Mucosa of descending colon (tissue), 3 donors: ENCODE measurements at regions not wholly inside any gene's neighbourhood (a gene's known extent, or its start where the extent isn't known, plus 50 kb on each side); places are given as distances from the start of the nearest gene placed in this dataset.

Experiments
- ATAC-seq: fragments of 200-7000 bp; cut with Tn5 transposase; one replicate; pipeline ENCODE4 v1.9.1; 2020; ENCODE audit warnings: mild to moderate bottlenecking, moderate library complexity
- DNase-seq, 3 donors: peaks; one replicate each; pipeline ENCODE4 v3.0.0-alpha.2; 2020
- H3K36me3 ChIP-seq: fragments of 200-600 bp; one replicate; pipeline ENCODE4 v1.8.0; 2021; ENCODE audit warnings: low read depth, mild to moderate bottlenecking
- H3K4me1 ChIP-seq: fragments of 200-600 bp; one replicate; pipeline ENCODE4 v1.8.0; 2021; ENCODE audit warnings: low read depth, mild to moderate bottlenecking
- H3K4me3 ChIP-seq: fragments of 200-600 bp; one replicate; pipeline ENCODE4 v1.8.0; 2021; ENCODE audit warnings: mild to moderate bottlenecking
- H3K9me3 ChIP-seq: fragments of 200-600 bp; one replicate; pipeline ENCODE4 v1.8.0; 2021; ENCODE audit warnings: mild to moderate bottlenecking
- intact Hi-C, 2 donors: fragments of 100-400 bp; cut with DNase I in 1 of 2; cut with micrococcal nuclease in 1 of 2; formaldehyde crosslinking; loops; one replicate each; pipeline versions ENCODE4 v1.11.0 to v1.11.1; 2022; cut with DNase I, micrococcal nuclease
- TF ChIP-seq, protein P1 (sequence below): fragments of 200-600 bp; IDR thresholded peaks from one replicate; pipeline ENCODE4 v1.8.0; 2022; ENCODE audit warnings: antibody characterized with exemption, mild to moderate bottlenecking
- donor health status: DM: no; HTN: no; CAD: no; lungs with moderate emphysema.
- donor health status: DM: no; HTN: no; CAD: no.
- donor health status: DM: no; HTN: yes; CAD: no.

DNA sequence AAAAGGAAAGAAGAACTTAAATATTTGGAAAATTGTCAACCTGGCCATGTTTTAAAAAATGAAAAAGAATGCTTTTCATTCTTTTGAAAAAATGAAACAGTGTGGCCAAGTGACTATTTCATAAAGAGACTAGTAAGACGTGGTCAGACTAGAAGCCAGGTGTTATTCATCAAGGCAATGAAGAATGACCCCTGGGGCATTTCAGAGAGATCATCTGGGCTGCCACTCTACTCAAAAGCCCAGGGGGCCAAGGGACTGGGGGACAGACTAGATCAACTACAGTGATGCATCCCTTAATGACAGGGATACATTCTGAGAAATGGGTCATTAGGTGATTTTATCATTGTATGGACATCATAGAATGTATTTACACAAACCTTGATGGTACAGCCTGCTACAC lies 199.4 kb downstream of the STK31 start:
- H3K4me1 ChIP-seq = no peaks in the 10 kb centered on the region
- H3K4me3 ChIP-seq = no peak overlapping the region
- DNase-seq (no peak), ATAC-seq (no peak)
- TF ChIP-seq, protein P1, sequence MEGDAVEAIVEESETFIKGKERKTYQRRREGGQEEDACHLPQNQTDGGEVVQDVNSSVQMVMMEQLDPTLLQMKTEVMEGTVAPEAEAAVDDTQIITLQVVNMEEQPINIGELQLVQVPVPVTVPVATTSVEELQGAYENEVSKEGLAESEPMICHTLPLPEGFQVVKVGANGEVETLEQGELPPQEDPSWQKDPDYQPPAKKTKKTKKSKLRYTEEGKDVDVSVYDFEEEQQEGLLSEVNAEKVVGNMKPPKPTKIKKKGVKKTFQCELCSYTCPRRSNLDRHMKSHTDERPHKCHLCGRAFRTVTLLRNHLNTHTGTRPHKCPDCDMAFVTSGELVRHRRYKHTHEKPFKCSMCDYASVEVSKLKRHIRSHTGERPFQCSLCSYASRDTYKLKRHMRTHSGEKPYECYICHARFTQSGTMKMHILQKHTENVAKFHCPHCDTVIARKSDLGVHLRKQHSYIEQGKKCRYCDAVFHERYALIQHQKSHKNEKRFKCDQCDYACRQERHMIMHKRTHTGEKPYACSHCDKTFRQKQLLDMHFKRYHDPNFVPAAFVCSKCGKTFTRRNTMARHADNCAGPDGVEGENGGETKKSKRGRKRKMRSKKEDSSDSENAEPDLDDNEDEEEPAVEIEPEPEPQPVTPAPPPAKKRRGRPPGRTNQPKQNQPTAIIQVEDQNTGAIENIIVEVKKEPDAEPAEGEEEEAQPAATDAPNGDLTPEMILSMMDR = no peak
- no peaks in the 10 kb centered on the region for H3K36me3 ChIP-seq
- no peaks in the 10 kb centered on the region for H3K9me3 ChIP-seq
- intact Hi-C loops = no loop called here

DNA sequence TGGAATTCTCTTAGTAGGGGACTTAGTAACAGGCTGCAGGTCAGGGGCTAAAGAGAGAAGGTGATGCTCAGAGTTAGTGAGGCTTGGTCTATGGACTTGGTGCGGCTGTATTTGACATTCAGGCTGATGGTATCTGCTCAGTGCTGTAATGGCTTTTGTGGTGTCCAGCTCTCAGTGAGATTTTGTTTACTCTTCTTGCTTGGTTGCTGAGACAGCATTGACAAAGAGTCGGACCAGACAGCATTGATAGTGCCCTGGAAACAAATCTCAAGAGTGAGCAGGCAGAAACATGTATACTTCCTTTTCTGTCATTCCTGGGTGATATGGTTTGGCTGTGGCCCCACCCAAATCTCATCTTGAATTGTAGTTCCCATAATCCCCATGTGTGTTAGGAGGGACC lies 202.0 kb downstream of the STK31 start:
- ATAC-seq = no peak
- Histone ChIP-seq H3K4me1 (no peaks in the 10 kb centered on the region), H3K36me3 (no peaks in the 10 kb centered on the region), H3K9me3 (no peaks in the 10 kb centered on the region), H3K4me3 (no peak overlapping the region)
- TF ChIP-seq, protein P1 = no peak
- no peak for DNase-seq
- intact Hi-C loops = no loop called here

DNA sequence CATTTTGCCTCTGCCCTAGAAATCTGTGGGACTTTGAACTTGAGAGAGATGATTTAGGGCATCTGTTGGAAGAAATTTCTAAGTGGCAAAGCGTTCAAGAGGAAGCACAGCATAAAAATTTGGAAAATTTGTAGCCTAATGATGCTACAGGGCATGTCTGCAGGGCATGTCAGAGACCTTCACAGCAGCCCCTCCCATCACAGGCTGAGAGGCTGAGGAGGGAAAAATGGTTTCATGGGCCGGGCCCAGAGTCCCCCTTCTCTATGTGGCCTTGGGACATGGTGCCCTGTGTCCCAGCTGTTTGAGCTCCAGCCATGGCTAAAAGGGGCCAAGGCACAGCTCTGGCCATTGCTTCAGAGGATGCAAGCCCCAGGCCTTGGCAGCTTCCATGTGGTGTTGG lies 203.0 kb downstream of the STK31 start:
- H3K36me3 ChIP-seq = no peaks in the 10 kb centered on the region
- TF ChIP-seq, protein P1 = no peak
- no peak for DNase-seq
- ATAC-seq = no peak
- no peaks in the 10 kb centered on the region for H3K4me1 ChIP-seq
- intact Hi-C loops = no loop called here
- no peak overlapping the region for H3K4me3 ChIP-seq
- H3K9me3 ChIP-seq = no peaks in the 10 kb centered on the region

DNA sequence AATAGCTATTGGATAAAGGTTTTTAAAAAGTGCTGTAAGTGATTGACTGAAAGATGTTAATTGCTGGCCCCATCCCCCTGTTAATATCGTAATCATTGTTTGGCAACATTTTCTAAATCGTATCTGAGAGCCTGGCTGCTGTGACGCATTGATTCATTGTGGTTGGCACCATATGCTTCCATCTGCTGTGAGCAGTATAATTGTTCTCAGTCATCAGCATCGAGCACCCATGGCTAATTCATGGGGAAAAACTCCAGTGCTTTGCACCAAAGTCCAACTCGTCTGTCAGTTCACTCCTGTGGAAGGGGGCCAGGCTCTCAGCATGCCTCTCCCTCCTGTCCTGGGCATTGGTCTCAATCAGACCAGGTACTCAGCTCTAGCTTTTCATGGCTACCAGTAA lies 205.2 kb downstream of the STK31 start:
- Histone ChIP-seq H3K36me3 (no peaks in the 10 kb centered on the region), H3K4me3 (no peak overlapping the region), H3K4me1 (no peaks in the 10 kb centered on the region), H3K9me3 (no peaks in the 10 kb centered on the region)
- intact Hi-C loops = no loop called here
- ATAC-seq (no peak), DNase-seq (no peak)
- TF ChIP-seq, protein P1 = no peak

DNA sequence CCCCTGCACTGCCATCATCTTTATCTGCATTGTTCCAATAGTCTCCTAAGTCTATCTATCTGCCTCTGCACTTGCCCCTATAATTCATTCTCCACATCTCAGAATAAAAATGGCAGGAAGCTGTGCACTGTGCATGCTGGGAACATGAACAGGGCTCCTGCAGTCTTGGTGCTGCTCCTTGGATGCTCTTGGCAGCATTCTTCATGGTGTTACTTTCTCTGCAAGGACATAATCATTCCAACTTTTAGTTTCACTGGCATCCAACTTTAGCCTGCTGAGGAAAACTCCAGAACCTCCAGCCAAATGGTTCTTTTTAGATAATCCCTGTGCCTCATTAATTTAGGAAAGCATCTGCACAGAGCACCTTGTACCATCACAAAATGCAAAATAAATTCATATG lies 208.3 kb downstream of the STK31 start:
- Histone ChIP-seq H3K36me3 (no peaks in the 10 kb centered on the region), H3K4me1 (no peaks in the 10 kb centered on the region), H3K4me3 (no peak overlapping the region), H3K9me3 (no peaks in the 10 kb centered on the region)
- TF ChIP-seq, protein P1 = no peak
- DNase-seq (no peak), ATAC-seq (no peak)
- intact Hi-C loops = no loop called here

DNA sequence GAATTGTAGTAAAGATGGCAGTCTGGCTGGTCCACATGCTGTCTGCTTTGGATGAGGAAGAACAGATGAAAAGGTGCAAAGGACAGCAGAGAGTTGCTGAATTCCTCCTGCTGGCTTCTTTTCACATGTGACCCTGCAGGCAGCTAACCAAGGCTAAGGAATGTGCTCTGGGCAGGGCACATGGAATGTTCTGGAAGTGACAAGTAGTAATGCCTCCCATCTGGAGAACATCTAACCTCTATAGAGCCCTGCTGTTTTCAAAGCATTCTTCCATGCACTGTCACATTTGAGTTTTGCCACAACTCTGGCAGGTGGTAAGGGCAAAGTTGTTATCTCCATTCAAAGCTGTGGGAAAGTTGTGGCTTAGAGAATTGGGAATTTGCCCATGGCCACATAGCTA lies 208.8 kb downstream of the STK31 start:
- DNase-seq = no peak
- Histone ChIP-seq H3K9me3 (no peaks in the 10 kb centered on the region), H3K36me3 (no peaks in the 10 kb centered on the region), H3K4me1 (no peaks in the 10 kb centered on the region), H3K4me3 (no peak overlapping the region)
- intact Hi-C loops = no loop called here
- ATAC-seq = no peak
- TF ChIP-seq, protein P1 = no peak
